Endothelial cell of umbilical vein (primary cell): ENCODE measurements at regions not wholly inside any gene's neighbourhood (a gene's known extent, or its start where the extent isn't known, plus 50 kb on each side); places are given as distances from the start of the nearest gene placed in this dataset.

Experiments
- CTCF ChIP-seq, 2 donors: IDR thresholded peaks; 1 replicate in 1 of 2; 2 replicates in 1 of 2; pipeline ENCODE4 v1.5.1; 2011; ENCODE audit warnings: low read length in 2 of 2, mild to moderate bottlenecking in 2 of 2, moderate library complexity in 2 of 2, control low read depth in 1 of 2, inconsistent platforms in 1 of 2, low read depth in 1 of 2; ENCODE audit not compliant: insufficient read depth in 1 of 2; ENCODE audit errors: extremely low read depth in 1 of 2
- MYC ChIP-seq: IDR thresholded peaks from one replicate; pipeline ENCODE4 v1.6.1; 2011; ENCODE audit warnings: mild to moderate bottlenecking, low read depth, low read length
- POLR2A ChIP-seq: IDR thresholded peaks from 2 replicates; pipeline ENCODE4 v1.6.1; 2012; ENCODE audit warnings: low read depth, mild to moderate bottlenecking, control low read depth, low read length

GRCh38 chr13:89204435-89204834, 1533.3 kb downstream of the SLITRK5 start:
- TF ChIP-seq CTCF (IDR thresholded peaks at IDR 0.05; ENCODE audit: extremely low read depth in 1 of 2, insufficient read depth in 1 of 2, low read depth in 1 of 2, low read length in 2 of 2) (no peak), POLR2A (no peak), MYC (no peak)
